Neutrophil (primary cell): ENCODE measurements at regions not wholly inside any gene's neighbourhood (a gene's known extent, or its start where the extent isn't known, plus 50 kb on each side); places are given as distances from the start of the nearest gene placed in this dataset.

ENCODE experiments used
- H3K27ac ChIP-seq: fragments of 200-600 bp; sonication (generic); 2 replicates; pipeline ENCODE4 v1.5.1; 2016; ENCODE audit warnings: mild to moderate bottlenecking, moderate library complexity
- H3K27me3 ChIP-seq: fragments of 200-600 bp; sonication (generic); 2 replicates; pipeline ENCODE4 v1.6.0; 2016; ENCODE audit warnings: mild to moderate bottlenecking
- H3K36me3 ChIP-seq: fragments of 200-600 bp; sonication (generic); 2 replicates; pipeline ENCODE4 v1.5.1; 2017
- H3K4me1 ChIP-seq, 2 experiments: fragments of 200-600 bp in 1 of 2; sonication (generic) in 1 of 2; 1 replicate in 1 of 2; 2 replicates in 1 of 2; pipeline versions ENCODE4 v1.5.1 to v1.6.1; 2013 to 2016; ENCODE audit warnings: low read depth in 1 of 2, low read length in 1 of 2, mild to moderate bottlenecking in 1 of 2, moderate library complexity in 1 of 2; ENCODE audit not compliant: control insufficient read depth in 1 of 2, insufficient read depth in 1 of 2
- H3K4me3 ChIP-seq, 2 experiments: fragments of 200-600 bp in 1 of 2; sonication (generic) in 1 of 2; 1 replicate in 1 of 2; 2 replicates in 1 of 2; pipeline ENCODE4 v1.5.1; 2013 to 2016; ENCODE audit warnings: low read depth in 1 of 2, low read length in 1 of 2, mild to moderate bottlenecking in 1 of 2, moderate library complexity in 1 of 2
- H3K9me3 ChIP-seq: fragments of 200-600 bp; sonication (generic); 2 replicates; pipeline ENCODE4 v1.5.1; 2016
- TF ChIP-seq, protein P1 (sequence below): fragments of 200-600 bp; sonication (generic); IDR thresholded peaks from 2 replicates; pipeline ENCODE4 v1.5.1; 2016; ENCODE audit warnings: antibody characterized with exemption

DNA sequence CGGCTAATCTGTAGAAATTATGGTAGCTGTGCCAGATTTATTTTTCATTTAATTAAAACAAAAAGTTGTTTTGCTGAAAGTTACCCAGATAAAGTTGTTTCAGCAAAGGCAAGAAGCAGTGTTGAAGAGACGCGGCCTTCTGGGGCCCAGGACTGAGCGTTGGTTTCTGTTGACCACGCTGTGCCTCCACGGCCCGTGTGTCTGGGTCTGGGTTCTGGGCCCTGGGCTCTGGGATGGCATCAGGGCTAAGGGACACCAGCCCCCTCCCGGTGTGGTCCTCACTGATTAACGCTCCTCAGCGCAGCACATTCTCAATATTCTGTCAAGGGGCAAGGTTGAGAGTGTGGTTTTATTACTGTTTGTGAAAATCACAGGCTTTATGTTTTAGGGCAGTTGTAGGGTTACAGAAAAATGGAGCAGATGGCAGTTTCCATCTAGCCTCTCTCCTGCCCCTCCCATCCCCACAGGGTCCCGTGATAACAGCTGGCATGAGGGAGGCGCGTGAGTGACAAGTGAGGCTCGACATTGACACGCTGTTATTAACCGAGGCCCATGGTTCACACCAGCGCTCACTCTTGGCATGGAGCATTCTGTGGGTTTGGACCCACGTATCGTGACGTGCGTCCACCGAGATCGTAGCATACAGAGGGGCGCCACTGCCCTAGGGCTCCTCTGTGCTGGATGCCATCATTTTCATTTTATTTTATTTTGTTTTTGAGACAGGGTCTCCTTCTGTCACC is 1231.4 kb downstream of the BRD1 start:
- H3K4me3 ChIP-seq = no peak overlapping the region
- no peaks in the 10 kb centered on the region for H3K27me3 ChIP-seq
- TF ChIP-seq, protein P1, sequence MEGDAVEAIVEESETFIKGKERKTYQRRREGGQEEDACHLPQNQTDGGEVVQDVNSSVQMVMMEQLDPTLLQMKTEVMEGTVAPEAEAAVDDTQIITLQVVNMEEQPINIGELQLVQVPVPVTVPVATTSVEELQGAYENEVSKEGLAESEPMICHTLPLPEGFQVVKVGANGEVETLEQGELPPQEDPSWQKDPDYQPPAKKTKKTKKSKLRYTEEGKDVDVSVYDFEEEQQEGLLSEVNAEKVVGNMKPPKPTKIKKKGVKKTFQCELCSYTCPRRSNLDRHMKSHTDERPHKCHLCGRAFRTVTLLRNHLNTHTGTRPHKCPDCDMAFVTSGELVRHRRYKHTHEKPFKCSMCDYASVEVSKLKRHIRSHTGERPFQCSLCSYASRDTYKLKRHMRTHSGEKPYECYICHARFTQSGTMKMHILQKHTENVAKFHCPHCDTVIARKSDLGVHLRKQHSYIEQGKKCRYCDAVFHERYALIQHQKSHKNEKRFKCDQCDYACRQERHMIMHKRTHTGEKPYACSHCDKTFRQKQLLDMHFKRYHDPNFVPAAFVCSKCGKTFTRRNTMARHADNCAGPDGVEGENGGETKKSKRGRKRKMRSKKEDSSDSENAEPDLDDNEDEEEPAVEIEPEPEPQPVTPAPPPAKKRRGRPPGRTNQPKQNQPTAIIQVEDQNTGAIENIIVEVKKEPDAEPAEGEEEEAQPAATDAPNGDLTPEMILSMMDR = no peak
- no peaks in the 10 kb centered on the region for H3K9me3 ChIP-seq
- no peaks in the 10 kb centered on the region for H3K36me3 ChIP-seq
- no peak overlapping the region for H3K27ac ChIP-seq
- H3K4me1 ChIP-seq = no peaks in the 10 kb centered on the region

DNA sequence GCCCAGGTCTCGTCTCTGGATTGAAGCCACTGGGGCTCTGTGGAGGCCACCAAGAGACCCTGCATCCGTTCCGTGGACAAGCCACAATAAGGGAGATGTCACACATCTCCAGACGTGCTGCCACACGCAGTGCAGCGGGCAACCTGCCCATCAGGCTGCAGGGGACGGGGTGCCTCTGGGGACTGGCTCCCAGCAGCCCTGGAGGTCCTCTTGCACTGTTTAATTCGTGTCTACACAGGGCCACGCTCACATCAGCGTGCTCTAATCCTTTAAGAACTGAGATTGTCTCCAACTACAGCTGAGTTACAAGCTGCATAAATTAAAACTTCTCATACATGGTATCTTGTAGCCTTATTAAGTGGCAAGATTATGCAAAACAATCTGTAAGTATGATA is 1232.2 kb downstream of the BRD1 start:
- Histone ChIP-seq H3K27ac (no peak overlapping the region), H3K36me3 (no peaks in the 10 kb centered on the region), H3K4me1 (no peaks in the 10 kb centered on the region), H3K27me3 (no peaks in the 10 kb centered on the region), H3K4me3 (no peak overlapping the region), H3K9me3 (no peaks in the 10 kb centered on the region)
- TF ChIP-seq, protein P1 = no peak

DNA sequence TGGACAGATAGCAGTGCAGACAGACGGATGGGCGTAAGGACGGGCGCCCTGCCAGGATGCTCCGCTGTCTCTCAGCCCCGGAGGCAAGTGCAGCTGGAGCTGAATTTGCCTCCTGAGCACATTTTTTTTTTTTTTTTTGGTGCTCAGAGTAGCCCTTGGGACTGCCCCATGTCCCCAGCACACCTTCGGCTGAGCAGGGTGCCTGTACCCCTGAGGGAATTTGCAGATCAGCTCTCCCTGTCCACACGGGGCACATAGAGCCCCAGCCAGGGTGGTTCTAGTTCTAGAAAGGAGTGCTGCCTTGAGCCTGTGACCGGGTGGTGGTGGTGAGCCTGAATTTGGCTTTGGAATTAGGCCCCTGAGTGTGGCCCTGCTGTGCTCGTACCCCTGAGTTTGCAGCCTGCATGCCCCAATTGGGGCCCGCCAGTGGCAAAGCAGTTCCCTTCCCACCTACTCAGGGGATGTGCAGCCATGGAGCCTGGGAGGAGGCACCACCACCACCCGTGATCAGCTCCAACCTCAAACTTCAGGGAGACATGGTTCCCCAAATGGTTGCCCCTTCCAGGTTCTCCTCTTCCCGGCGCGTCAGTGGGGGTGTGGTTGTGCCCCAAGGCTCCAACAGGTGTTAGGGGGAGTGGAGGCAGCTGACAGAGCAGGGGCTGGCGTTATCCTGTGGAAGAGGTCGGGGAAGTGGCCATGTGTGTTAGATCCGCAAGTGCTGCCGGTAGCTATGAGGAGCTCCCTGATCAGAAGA is 1232.7 kb downstream of the BRD1 start:
- no peaks in the 10 kb centered on the region for H3K27me3 ChIP-seq
- no peaks in the 10 kb centered on the region for H3K36me3 ChIP-seq
- no peaks in the 10 kb centered on the region for H3K4me1 ChIP-seq
- TF ChIP-seq, protein P1 = no peak
- no peaks in the 10 kb centered on the region for H3K9me3 ChIP-seq
- H3K27ac ChIP-seq = no peak overlapping the region
- no peak overlapping the region for H3K4me3 ChIP-seq

DNA sequence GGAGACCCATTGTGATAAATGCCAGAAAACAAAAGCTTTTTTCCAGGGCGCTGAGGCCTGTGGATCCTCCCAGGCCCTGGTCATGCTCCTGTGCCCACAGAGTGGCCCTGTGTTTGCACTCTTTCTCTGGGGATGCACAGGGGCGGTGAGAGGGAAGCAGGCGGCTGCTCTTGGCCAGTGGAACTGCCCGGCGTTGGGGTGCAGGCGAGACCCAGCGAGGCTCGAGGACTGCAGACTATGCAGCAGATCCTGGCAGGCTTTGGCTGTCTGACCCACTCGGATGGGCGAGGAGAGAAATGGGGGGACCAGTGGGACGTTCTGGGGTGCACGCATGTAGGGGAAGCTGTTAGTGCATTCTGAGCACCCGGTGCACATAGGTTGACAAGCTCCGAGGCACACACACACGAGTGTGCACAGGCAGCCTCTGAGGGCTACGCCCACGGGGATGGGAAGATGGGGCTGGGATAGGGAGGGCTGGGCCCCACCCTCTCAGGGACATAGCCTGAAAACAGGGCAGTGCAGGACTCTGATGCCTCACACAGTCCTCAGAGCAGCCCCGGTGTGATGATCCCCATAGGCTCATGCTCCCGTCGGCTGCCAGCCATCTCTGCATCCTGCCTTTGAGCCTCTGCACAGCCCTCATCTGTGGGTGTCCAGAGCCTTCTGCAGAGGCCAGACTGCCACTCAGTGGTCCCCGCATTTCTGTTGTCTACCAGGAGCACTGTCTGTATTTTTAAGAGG is 1233.5 kb downstream of the BRD1 start:
- no peak overlapping the region for H3K4me3 ChIP-seq
- no peaks in the 10 kb centered on the region for H3K27me3 ChIP-seq
- H3K27ac ChIP-seq = no peak overlapping the region
- no peaks in the 10 kb centered on the region for H3K9me3 ChIP-seq
- H3K4me1 ChIP-seq = no peaks in the 10 kb centered on the region
- no peaks in the 10 kb centered on the region for H3K36me3 ChIP-seq
- TF ChIP-seq, protein P1 = no peak

DNA sequence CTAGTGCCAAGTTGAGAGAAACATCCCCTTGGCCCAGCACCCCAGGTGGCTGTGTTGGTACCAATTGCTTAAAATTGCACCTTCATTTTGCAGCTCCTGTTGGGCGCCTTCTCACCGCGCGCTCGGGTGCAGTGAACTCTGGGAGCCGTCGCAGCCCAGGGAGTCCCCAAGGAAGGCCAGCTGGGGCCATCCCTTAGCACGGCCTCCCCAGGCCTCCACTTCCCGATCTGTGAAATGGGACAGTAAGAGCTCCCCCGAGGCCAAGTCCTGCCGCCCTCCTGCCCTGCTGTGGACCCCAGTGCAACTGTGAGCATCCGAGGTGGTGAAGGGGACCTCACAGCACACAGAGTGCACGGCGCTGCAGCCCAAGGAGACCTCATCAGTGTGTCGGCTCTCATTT is 1234.1 kb downstream of the BRD1 start:
- no peaks in the 10 kb centered on the region for H3K4me1 ChIP-seq
- TF ChIP-seq, protein P1 = no peak
- no peaks in the 10 kb centered on the region for H3K27me3 ChIP-seq
- no peaks in the 10 kb centered on the region for H3K9me3 ChIP-seq
- no peak overlapping the region for H3K27ac ChIP-seq
- no peak overlapping the region for H3K4me3 ChIP-seq
- no peaks in the 10 kb centered on the region for H3K36me3 ChIP-seq
